ENCODE measurements at regions not wholly inside any gene's neighbourhood (a gene's known extent, or its start where the extent isn't known, plus 50 kb on each side); places are given as distances from the start of the nearest gene placed in this dataset.

- Histone ChIP-seq H3K9me3 (ENCODE audit: control insufficient read depth, low read depth, low read length) (no peaks in the 10 kb centered on the region), H3K27ac (ENCODE audit: control insufficient read depth, insufficient read depth, low read length) (no peak overlapping the region), H3K9ac (ENCODE audit: control insufficient read depth, extremely low read depth, insufficient read depth, low read length) (no peak overlapping the region), H3K79me2 (ENCODE audit: control insufficient read depth, insufficient read depth, low read length) (no peaks in the 10 kb centered on the region), H2AFZ (ENCODE audit: control insufficient read depth, low read length) (no peak overlapping the region), H3K4me1 (ENCODE audit: control insufficient read depth, extremely low read depth, insufficient read depth, low read length) (no peaks in the 10 kb centered on the region), H3K27me3 (ENCODE audit: control insufficient read depth, extremely low read depth, insufficient read depth, low read length) (no peaks in the 10 kb centered on the region), H3K9me1 (ENCODE audit: control insufficient read depth, extremely low read depth, insufficient read depth, low read length) (no peaks in the 10 kb centered on the region), H3K4me3 (ENCODE audit: control insufficient read depth in 2 of 3, extremely low read depth in 1 of 3, insufficient read depth in 2 of 3, low read depth in 1 of 3, low read length in 3 of 3) (no peak overlapping the region), H4K20me1 (ENCODE audit: control insufficient read depth, extremely low read depth, insufficient read depth, low read length) (no peaks in the 10 kb centered on the region), H3K36me3 (ENCODE audit: control insufficient read depth in 2 of 2, extremely low read depth in 1 of 2, insufficient read depth in 2 of 2, low read length in 2 of 2) (no peaks in the 10 kb centered on the region), H3K4me2 (ENCODE audit: control insufficient read depth, extremely low read depth, insufficient read depth, low read depth, low read length) (no peak overlapping the region)
- no peak for TF ChIP-seq EZH2 (IDR thresholded peaks at IDR 0.05; ENCODE audit: low read length)
- TF ChIP-seq CTCF (optimal IDR thresholded peaks at IDR 0.05 in 1 of 3, IDR thresholded peaks at IDR 0.05 in 1 of 3, conservative IDR thresholded peaks at IDR 0.05 in 1 of 3; ENCODE audit: extremely low read depth in 1 of 3, insufficient read depth in 2 of 3, low read length in 3 of 3), result no peak
- DNase-seq (ENCODE audit: low read depth, low spot score), result no peak
- FAIRE-seq, result no peak
- dilution Hi-C loops (cut with MboI; ENCODE audit: extremely low pct_ligation_motif_present, low sequenced_read_pairs), result loop anchor here (25.0 kb wide), 1 partner anchor 219 kb away; no protein-coding TSS in a partner anchor
These were observed 68.2 kb upstream of the IRX6 start for GRCh38 chr16:55255733-55256282.

- Histone ChIP-seq H4K20me1 (ENCODE audit: control insufficient read depth, extremely low read depth, insufficient read depth, low read length) (no peaks in the 10 kb centered on the region), H2AFZ (ENCODE audit: control insufficient read depth, low read length) (no peak overlapping the region), H3K36me3 (ENCODE audit: control insufficient read depth in 2 of 2, extremely low read depth in 1 of 2, insufficient read depth in 2 of 2, low read length in 2 of 2) (no peaks in the 10 kb centered on the region), H3K27me3 (ENCODE audit: control insufficient read depth, extremely low read depth, insufficient read depth, low read length) (no peaks in the 10 kb centered on the region), H3K4me1 (ENCODE audit: control insufficient read depth, extremely low read depth, insufficient read depth, low read length) (no peaks in the 10 kb centered on the region), H3K4me3 (ENCODE audit: control insufficient read depth in 2 of 3, extremely low read depth in 1 of 3, insufficient read depth in 2 of 3, low read depth in 1 of 3, low read length in 3 of 3) (no peak overlapping the region), H3K4me2 (ENCODE audit: control insufficient read depth, extremely low read depth, insufficient read depth, low read depth, low read length) (no peak overlapping the region), H3K79me2 (ENCODE audit: control insufficient read depth, insufficient read depth, low read length) (no peaks in the 10 kb centered on the region), H3K27ac (ENCODE audit: control insufficient read depth, insufficient read depth, low read length) (no peak overlapping the region), H3K9ac (ENCODE audit: control insufficient read depth, extremely low read depth, insufficient read depth, low read length) (no peak overlapping the region), H3K9me3 (ENCODE audit: control insufficient read depth, low read depth, low read length) (no peaks in the 10 kb centered on the region), H3K9me1 (ENCODE audit: control insufficient read depth, extremely low read depth, insufficient read depth, low read length) (no peaks in the 10 kb centered on the region)
- TF ChIP-seq CTCF (optimal IDR thresholded peaks at IDR 0.05 in 1 of 3, IDR thresholded peaks at IDR 0.05 in 1 of 3, conservative IDR thresholded peaks at IDR 0.05 in 1 of 3; ENCODE audit: extremely low read depth in 1 of 3, insufficient read depth in 2 of 3, low read length in 3 of 3) (no peak), EZH2 (IDR thresholded peaks at IDR 0.05; ENCODE audit: low read length) (no peak)
- DNase-seq (ENCODE audit: low read depth, low spot score) (no peak), FAIRE-seq (no peak)
- dilution Hi-C loops (cut with MboI; ENCODE audit: extremely low pct_ligation_motif_present, low sequenced_read_pairs), result loop anchor here (25.0 kb wide), 1 partner anchor 219 kb away; no protein-coding TSS in a partner anchor
These were observed 67.5 kb upstream of the IRX6 start for GRCh38 chr16:55256412-55257016.
